GM19043 (cell line): ENCODE measurements at regions not wholly inside any gene's neighbourhood (a gene's known extent, or its start where the extent isn't known, plus 50 kb on each side); places are given as distances from the start of the nearest gene placed in this dataset.

Source experiments
- ATAC-seq: cut with Tn5 transposase; IDR thresholded peaks from one replicate; pipeline ENCODE4 v1.9.1; 2021; ENCODE audit warnings: low read depth; ENCODE audit not compliant: unreplicated experiment

DNA sequence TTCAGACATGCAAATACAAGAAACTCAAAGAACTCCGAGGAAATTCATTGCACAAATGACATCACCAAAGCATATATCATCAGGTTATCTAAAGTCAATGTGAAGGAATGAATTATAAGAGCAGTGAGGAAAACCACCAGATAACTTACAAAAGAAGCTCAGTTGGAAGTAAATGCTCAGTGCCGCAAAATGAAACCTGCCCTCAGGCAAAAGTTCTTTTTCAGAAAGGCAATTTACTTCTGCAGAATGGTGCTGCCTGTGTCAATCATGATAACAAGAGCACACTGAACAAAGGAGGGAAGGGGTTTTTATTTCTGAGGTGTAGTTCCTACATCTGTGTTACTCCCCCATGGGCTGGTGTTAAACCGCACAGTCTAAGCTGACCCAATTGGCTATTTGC is 550.6 kb upstream of the SEMA3D start:
- ATAC-seq, result no peak

DNA sequence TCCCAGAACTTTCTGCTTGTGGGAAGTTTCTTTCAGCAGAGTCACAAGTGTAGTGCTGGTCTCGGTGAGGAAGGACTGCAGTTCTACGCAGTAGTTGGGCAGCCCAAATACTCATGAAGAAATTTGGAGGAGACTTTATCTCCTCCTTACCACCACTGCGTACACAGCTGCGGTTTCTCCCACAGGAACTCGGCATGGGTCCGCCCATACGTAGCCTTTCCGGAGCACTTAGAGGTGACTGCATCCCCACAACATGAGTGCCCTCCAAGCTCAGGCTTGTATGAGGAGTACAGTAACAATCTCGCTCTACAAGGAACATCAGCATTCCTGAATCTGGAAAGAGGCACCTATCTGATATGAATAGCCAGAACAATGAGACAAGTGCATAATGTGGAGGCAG is 549.2 kb upstream of the SEMA3D start:
- ATAC-seq, result no peak

DNA sequence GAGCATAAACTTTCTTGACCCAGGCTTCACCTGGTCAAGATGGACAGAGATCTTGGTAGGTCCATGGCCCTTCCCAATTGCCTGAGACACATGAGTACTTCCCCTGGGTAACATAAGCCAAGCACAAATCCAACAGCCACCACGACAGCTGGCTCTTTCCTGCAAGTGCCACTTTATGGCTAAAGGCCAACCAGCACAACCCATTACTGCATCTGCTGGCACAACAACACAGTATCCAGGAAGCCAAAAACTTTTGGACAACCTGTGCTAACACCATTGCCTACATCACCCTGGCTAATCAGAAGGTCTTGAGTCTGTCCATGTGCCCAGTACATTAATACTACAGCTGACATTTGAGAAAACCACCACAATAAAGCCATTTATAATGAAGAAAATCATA is 548.0 kb upstream of the SEMA3D start:
- no peak for ATAC-seq

DNA sequence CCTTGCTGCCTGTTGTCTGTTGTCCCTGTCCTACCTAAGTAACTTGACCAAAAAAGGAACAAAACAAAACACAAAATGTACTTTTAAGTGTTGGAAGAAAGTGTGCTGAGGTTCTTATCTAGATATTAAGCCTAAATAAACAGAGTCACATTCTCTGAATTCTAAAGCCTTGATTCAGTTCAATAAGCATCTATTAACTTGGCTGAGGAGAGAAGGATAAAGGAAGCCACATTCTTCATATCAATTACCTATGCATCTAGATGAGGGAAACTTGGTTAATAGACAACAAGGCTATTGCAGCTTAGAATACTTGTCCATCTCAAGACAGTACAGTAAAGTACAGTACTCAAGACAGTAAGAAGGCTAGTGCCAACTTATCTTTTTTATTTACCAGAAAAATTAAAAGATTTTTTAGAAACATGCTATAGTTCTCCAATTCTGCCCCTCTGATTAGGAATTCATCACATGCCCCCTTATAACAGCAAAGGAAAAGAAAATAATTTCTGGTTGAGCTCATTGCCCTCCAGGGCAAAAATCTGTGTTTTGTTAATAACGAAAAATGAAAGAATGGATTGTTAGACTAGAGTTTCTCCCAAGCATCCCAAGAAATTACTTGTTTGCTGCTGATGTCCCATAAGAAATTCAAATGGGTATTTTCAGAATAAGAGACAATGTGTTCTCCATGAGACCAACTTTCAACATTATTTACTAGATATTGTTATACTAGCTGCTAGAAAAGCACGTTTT is 546.5 kb upstream of the SEMA3D start:
- ATAC-seq, result no peak

DNA sequence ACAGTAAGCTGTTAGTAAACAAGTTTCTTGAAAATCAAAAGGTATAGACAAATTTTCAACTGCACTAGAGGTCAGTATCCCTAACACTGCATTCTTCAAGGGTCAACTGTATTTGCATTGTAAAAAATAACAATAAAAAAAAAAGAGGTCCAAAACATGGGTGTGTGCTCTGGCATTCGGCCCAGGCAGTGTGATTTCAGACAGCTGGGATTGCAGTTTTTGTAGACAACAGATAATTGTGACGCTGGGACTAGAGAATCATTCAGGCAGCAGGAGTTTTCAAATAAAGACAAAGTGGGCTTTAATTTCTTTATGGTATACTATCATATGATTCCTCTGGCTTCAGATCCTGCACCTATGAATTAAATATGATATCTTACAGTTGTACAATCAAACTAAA is 543.2 kb upstream of the SEMA3D start:
- no peak for ATAC-seq

DNA sequence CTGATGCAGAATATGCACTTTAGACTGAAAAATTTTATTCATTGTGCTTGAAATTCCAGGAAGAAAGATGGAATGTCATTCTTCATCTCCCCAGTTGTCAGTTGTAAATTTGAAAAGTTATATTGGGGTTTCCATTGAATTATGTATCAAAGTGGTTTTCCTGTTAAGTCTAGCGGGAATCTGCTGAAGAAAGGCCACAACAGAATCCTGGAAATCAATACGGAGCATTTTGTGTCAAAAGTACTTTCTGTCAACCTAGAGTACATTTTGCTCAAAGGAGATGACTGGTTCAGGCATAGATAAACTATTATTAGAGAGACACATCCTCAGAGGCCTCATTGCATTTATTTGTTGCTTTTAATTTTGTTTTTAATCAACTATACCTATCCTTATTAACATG is 538.2 kb upstream of the SEMA3D start:
- no peak for ATAC-seq

DNA sequence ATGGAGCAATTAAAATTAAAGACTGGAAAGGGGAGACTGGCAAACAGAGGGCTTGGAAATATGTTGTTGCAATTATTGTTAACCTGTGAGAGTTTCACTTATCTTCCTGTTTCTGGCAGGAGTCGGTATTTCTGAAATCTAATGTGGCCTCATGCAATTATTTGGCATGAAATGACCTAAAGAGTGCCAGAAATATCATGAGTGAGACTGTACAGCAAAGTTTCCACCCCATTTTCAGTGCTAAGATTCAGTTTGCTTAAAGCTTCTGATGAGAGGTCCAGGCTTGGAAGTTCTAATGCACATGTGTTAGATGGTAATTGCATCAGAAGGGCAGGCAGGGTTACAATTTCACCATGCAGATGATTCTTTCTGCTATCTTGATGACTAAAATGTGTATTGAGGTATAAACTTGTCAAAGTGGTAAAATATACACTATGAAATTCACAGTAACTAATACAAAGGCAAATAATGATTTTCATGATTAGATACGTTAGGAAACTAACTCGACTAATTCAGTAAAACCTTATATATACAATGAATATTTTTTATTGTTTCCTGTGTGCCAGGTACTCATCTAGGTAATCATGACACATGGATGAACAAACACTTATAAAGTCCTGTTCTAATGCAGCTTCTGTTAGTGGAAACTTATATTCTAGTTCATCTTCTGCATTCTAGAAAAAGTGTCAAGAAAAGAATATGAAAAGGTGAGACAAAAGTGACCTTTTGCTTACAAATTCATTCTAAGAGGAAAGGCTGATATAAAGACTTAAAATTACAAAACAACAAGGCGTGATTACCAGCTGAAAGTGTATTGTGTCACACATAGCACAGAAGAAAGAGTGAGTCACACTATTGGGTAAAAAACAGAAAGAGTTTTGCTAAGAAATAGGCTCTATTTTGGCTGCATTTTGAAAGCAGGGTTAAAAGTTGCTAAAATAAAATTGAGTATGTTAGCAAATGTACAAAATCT is 533.4 kb upstream of the SEMA3D start:
- ATAC-seq, result no peak

DNA sequence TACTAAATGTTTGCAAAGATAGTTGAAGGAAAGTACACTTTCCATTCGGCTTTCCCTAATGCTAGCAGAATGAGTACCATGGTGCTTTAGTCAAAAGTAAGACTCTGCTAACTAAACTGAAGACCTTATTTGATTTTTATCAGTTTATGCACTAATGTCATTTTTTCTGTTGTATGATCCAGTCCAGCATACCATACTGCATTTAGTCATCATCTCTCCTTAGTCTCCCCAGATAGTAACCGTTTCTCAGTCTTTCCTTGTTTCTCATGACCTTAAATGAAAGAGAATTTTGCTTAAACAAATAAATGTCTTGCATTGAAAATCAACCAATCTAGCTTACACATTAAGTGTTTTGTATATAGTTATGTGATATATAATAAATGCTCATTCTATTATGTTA is 529.5 kb upstream of the SEMA3D start:
- no peak for ATAC-seq

DNA sequence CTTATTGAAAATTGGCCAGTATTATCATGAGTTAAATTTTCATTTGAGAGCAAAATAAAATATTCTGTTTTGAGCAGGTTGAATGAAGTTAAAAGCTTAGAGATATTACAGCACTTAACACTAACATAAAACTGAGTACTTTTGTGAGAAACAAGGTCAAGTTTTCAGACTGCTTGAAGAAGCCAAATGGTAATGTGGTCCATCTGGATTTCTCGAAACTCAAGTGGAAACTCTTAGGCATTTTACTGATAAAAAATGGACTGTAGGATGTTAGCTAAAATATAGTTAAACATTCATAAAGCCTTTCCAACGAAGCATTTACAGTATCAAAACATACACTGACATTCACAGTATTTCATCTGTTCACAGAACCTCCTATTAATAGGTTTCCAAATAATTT is 528.1 kb upstream of the SEMA3D start:
- no peak for ATAC-seq

DNA sequence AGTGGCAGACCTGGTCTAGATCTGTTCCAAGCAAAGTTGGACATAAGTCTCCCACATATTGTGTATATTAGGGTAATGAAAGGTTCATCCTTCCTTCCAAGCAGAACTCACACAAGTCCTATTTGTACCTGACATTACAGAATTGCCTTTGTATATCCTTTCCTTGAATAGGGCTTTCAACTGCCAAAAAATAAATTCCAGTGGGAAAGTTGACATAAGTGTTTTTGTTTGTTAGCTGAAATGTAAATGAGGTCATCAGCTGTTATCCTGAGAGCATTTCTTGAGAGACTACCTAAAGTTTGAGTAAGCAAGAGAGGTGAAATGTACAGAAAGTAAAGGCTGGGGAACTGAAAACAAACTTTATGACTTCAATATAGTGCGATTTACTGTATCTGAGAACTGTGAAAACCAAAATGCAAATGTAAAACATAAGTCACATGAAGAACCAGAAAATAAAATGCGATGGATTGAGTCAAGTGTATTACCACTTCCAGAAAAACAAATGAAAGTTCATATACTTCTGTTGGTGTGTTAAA is 527.3 kb upstream of the SEMA3D start:
- ATAC-seq, result peak; percentile 53

DNA sequence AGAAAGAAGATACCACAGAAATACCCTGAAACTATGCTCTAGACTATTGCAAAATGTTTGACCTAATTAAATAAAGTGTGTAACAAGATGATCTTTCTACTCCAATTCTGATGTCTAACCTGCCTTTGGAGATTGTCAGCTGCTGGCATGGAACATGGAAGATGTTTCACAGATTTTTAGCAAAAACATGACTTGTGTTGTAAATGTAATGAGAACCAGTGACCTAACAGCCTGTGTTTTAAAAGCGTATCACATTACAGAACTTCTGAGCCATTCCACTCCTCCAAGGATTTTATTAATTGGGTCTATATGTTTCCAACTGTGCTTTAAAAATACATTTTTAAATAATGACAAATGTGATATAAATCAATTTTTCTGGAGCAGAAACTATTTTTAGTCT is 526.3 kb upstream of the SEMA3D start:
- ATAC-seq, result no peak

DNA sequence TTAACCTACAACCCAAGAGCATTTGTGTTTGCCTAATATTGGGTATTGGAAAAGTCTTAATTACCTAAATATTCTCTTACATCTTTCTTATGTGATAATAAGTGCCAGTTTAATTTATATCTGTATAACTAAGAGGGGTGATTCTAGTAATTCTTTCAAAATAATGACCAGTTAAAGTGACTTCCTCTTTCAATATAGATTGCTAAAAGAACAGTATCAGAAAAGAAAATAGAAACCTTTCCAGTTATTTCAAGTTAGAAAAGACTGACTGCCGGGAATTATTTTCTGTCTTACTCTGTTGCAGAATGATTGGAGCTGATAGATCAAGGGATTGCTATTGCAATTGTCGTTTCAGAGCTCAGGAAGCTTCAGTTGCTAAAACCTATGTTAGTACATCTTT is 525.0 kb upstream of the SEMA3D start:
- ATAC-seq, result no peak

DNA sequence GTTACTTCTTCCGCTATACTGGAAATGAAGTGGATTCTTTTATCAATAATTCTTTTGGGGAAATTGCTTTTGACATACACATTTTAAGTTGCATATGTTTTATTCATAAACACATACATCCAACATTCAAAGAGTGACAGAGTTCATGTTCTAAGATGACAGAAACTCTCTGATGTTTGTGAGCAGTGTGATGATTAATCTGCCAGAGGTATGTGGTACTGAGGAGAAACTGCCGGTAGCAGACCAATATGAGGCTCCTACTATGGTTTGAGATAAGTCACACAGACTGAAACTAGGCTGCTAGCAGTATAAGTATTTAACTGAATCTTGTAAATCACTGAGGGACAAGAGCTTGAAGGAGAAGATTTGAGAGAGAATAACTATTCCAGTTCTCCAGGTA is 524.1 kb upstream of the SEMA3D start:
- ATAC-seq, result no peak

DNA sequence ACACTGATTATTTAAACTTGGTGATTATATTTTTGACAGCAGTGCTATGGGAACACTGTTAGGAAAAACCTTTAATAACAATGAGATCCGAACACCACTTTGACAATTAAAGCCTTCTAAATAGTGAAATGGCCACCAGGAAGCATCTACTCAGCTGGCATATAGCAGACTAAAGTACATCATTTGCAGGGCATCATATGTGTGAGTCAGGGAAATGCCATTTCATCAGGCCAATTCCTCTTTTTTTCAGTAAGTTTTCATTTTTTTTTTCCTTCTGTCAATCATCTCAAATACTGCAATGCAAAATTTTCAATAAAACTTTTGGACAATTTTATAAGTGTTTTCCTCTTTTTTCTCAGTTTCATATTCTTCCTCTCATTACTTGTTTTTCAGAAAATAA is 521.4 kb upstream of the SEMA3D start:
- no peak for ATAC-seq

DNA sequence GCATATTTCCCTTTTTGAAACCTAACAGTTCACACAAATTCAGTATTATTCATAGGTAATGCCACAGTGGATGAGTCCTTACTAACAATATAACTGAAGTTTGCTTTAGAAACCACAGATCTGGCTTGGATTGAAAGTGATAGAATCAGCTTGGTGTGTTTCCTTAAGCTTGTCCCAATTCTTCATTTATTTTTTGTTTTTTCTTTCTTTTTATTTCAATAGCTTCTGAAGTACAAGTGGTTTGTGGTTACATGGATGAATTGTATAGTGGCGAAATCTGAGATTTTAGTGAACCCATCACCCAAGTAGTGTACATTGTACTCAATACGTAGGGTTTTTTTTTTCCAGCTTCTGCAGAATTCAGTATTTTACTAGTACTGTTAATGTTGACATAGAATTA is 518.2 kb upstream of the SEMA3D start:
- no peak for ATAC-seq

DNA sequence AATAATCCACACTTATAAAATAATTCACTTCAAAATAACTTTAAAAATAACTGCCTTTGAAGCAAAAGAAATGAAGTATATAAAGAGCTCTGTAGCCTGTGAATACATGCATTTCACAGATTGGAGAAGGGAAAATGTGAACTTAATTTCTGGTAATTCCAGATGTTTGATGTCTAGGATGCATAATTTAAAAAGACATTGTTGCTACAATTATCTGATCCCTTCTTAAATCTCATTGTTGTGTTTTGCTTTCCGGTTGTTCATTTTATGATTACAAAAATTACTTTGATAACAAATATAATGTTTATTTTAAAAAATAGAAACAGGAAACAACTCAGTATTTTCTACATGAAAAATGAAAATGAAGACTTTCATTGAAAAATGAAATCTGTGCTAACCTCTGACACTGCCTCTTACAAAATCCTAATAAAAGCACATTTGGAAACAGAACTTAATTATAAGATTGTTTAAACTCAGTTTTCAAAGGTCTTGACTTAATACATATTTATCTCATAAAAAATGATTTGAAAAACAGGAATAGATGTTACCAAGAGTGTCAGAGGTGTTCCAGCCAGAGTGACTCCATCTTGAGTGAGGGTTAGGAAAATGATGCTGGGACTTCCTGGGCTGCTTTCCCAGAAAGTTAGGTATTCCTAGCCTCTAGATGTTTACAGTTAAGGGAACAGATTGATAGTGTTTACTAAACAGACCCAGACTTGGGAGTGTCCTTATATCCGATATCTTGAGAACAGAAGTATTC is 516.6 kb upstream of the SEMA3D start:
- no peak for ATAC-seq

DNA sequence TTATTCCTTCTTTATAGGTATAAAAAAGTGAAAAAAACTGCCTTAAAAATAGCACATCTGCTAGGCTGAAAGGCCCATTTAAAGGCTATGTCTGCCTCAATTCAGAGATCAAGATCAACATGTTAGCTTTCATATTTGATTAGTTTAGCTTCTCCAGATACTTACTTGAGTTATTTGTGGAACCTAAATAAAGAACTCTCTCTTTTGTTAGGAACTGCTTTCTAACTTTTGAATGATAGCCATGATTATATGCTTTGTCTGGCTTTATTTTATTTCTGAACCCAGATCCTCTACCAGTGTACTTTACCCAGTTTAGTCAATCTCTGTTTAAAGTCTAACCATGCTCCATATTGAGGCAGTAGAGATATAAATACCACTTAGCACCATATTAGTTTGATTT is 515.5 kb upstream of the SEMA3D start:
- no peak for ATAC-seq

DNA sequence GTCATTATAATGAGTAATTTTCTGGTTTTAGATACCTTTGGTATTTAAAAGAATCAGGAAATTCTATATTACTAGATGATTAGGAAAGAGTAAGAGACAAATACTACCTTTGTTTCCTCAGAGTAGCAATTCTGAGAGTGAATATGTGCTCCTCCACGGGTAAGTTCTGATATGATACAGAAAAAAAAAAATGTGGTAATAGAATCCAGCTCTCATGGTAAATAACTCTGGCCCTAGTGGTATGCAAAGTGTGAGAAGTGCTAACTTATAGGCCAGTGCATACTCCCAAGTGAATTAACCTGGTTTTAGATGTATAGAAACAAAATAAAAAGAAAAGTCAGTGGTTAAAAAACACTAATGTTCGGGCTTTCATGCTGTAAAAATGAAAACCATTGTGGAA is 512.6 kb upstream of the SEMA3D start:
- no peak for ATAC-seq

DNA sequence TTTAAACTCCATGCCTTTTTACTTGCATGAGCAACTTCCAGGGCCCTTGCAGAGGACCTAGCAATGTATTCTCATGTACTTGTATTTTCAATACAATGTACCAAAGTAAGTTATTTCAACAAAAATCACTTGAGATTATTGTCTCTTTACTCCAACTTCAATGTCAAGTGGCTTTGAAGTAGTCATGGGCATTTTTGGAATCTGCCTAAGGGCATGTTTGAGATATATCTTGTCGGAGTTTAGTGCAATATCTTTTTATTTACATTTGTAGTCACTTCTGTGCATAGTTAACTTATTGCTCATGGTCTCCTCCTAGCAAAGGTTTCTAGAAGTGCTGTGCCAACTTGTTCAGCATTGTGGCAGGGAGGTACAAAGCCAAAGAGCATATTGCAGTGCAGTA is 508.7 kb upstream of the SEMA3D start:
- no peak for ATAC-seq

DNA sequence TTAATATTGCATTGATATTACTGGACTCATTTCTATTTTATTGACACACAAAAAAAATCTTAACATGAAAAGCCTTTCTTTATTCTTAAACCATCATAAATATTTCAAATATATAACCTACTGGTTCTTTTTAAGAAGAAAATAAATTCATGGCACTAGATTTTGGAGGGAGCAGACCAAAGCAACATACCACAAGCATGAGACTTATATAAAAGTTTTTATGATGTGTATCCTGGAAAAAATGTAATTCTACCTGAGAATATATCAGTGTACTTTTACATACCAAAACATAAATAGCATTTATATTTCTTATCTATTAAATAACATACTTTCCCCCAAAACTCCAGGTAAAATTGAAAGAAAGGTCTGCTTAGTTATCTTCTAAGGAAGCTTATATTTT is 508.2 kb upstream of the SEMA3D start:
- no peak for ATAC-seq

DNA sequence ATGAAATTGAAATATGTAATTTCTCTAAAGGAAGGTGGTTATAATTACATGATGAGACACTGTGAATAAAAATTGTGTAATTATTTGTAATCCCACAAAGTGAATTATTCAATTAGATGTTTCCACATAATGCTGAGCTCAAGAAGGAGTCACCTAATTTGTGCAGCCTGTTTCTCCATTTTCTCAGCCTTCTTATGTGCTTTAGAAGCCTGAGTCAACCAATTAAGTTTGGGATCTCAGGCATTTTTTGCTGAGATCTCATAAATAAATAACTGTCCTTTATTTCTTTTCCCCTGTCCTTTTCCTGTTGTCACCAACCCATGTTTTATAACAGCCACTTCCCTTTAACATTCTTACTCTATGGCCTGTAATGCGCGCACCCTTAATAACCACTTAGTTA is 506.5 kb upstream of the SEMA3D start:
- ATAC-seq, result no peak
